Adrenal gland (tissue), 5 donors: ENCODE measurements at regions not wholly inside any gene's neighbourhood (a gene's known extent, or its start where the extent isn't known, plus 50 kb on each side); places are given as distances from the start of the nearest gene placed in this dataset.
"Not testable (repeated sequence)": the region's sequence is repeated elsewhere in the genome, so short reads cannot be mapped to it uniquely, and the experiment has no call there.

Experiments
- POLR2A ChIP-seq, 2 donors: fragments of 450-650 bp; IDR thresholded peaks; one replicate each; pipeline ENCODE4 v1.6.1; 2017; ENCODE audit warnings: antibody characterized with exemption in 2 of 2, mild to moderate bottlenecking in 2 of 2, moderate library complexity in 1 of 2
- TF ChIP-seq, protein P1 (sequence below), 6 experiments: fragments of 450-650 bp in 4 of 6; fragments of 200-600 bp in 2 of 6; sonication (generic) in 1 of 6; IDR thresholded peaks; 1 replicate in 5 of 6; 2 replicates in 1 of 6; pipeline versions ENCODE4 v1.5.1 to v1.8.0; 2016 to 2021; ENCODE audit warnings: antibody characterized with exemption in 6 of 6, mild to moderate bottlenecking in 2 of 6, moderate library complexity in 1 of 6
- donor health status: DM: no; HTN: no; CAD: no.

- TF ChIP-seq, protein P1, sequence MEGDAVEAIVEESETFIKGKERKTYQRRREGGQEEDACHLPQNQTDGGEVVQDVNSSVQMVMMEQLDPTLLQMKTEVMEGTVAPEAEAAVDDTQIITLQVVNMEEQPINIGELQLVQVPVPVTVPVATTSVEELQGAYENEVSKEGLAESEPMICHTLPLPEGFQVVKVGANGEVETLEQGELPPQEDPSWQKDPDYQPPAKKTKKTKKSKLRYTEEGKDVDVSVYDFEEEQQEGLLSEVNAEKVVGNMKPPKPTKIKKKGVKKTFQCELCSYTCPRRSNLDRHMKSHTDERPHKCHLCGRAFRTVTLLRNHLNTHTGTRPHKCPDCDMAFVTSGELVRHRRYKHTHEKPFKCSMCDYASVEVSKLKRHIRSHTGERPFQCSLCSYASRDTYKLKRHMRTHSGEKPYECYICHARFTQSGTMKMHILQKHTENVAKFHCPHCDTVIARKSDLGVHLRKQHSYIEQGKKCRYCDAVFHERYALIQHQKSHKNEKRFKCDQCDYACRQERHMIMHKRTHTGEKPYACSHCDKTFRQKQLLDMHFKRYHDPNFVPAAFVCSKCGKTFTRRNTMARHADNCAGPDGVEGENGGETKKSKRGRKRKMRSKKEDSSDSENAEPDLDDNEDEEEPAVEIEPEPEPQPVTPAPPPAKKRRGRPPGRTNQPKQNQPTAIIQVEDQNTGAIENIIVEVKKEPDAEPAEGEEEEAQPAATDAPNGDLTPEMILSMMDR (IDR thresholded peaks at IDR 0.05) = not testable (repeated sequence)
- not testable (repeated sequence) for TF ChIP-seq POLR2A (IDR thresholded peaks at IDR 0.05)
These were observed 125.5 kb downstream of the ZNF486 start for GRCh38 chr19:20292520-20292919.
